Mesothelial cell of epicardium (in vitro differentiated cells): ENCODE measurements at regions not wholly inside any gene's neighbourhood (a gene's known extent, or its start where the extent isn't known, plus 50 kb on each side); places are given as distances from the start of the nearest gene placed in this dataset.

Experiments
- DNase-seq, 2 experiments: peaks; one replicate each; pipeline ENCODE4 v3.0.0; 2021; ENCODE audit warnings: low spot score in 2 of 2; ENCODE audit not compliant: unreplicated experiment in 2 of 2
- H3K27ac Mint-ChIP-seq: 2 replicates; pipeline ENCODE4 v1.8.0; 2021; ENCODE audit warnings: mixed read lengths
- H3K27me3 Mint-ChIP-seq: 2 replicates; pipeline ENCODE4 v1.8.0; 2021; ENCODE audit warnings: low read depth, mixed read lengths
- H3K36me3 Mint-ChIP-seq: 2 replicates; pipeline ENCODE4 v1.8.0; 2021; ENCODE audit warnings: mixed read lengths
- H3K4me1 Mint-ChIP-seq: 2 replicates; pipeline ENCODE4 v1.8.0; 2021; ENCODE audit warnings: mixed read lengths
- H3K4me3 Mint-ChIP-seq: 2 replicates; pipeline ENCODE4 v1.8.0; 2021; ENCODE audit warnings: mild to moderate bottlenecking, moderate library complexity, mixed read lengths
- H3K9me3 Mint-ChIP-seq: 2 replicates; pipeline ENCODE4 v1.8.0; 2021; ENCODE audit warnings: mixed read lengths
- TF ChIP-seq, protein P1 (sequence below): fragments of 200-600 bp; sonication (generic); IDR thresholded peaks from one replicate; pipeline ENCODE4 v1.5.0; 2021; ENCODE audit warnings: antibody characterized with exemption; ENCODE audit not compliant: unreplicated experiment

DNA sequence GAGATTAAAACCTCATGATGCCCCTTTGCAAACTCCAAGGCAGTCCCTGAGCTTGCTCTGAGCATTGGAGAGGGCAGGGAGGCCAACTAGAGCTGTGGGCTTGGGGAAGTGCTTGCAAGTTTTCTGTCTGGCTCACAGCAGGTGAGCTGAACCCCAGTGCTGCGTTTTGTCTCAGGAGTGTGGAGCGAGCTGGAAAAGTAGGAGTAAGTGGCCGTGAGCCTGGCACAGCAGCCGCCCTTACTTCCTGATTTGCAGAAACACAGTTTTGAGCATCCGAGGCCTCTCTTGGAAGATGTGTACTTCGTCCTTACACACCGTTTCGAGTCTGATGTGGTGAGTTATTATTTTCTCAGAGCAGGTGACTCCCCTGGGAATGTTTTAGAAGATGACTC, 221.2 kb upstream of the C1orf174 start:
- Mint-ChIP-seq H3K9me3 (no peaks in the 10 kb centered on the region), H3K36me3 (no peaks in the 10 kb centered on the region), H3K4me1 (no peaks in the 10 kb centered on the region), H3K4me3 (no peak overlapping the region), H3K27me3 (peaks cover 21% of the 10 kb centered on the region), H3K27ac (no peak overlapping the region)
- TF ChIP-seq, protein P1, sequence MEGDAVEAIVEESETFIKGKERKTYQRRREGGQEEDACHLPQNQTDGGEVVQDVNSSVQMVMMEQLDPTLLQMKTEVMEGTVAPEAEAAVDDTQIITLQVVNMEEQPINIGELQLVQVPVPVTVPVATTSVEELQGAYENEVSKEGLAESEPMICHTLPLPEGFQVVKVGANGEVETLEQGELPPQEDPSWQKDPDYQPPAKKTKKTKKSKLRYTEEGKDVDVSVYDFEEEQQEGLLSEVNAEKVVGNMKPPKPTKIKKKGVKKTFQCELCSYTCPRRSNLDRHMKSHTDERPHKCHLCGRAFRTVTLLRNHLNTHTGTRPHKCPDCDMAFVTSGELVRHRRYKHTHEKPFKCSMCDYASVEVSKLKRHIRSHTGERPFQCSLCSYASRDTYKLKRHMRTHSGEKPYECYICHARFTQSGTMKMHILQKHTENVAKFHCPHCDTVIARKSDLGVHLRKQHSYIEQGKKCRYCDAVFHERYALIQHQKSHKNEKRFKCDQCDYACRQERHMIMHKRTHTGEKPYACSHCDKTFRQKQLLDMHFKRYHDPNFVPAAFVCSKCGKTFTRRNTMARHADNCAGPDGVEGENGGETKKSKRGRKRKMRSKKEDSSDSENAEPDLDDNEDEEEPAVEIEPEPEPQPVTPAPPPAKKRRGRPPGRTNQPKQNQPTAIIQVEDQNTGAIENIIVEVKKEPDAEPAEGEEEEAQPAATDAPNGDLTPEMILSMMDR: no peak
- DNase-seq: no peak

DNA sequence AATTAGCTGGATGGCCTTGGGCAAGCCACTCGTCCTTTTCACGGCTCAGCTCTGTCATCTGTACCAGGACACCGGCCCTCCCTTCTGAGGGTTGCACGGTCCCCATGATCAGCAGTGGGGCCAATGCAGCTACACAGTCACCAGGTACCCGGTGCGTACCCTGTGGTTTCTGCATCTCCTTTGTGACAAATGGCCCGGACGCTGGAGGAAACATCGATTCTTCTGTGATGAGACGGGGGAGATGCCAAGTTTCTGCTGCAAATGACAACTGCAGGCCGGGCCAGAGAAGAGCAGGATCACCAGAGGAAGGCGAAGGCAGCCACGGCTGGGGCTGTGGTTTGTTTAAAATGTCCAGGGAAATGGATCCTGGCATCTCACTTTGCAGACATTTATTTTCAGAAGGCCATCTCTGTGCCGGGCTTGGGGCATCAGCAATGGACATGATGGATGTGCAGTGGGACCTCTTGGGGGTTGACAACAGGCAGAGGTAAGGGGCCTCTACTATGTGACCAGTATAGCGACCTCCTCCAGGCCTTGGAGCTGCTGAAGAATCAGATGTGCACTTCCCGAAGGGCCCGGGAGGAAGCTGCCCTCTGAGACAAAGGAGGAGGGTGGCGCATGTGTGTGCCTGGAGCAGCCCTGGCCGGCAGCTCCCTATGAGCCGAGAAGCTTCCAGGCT, 221.9 kb upstream of the C1orf174 start:
- no peaks in the 10 kb centered on the region for H3K9me3 Mint-ChIP-seq
- TF ChIP-seq, protein P1: no peak
- H3K27ac Mint-ChIP-seq: no peak overlapping the region

DNA sequence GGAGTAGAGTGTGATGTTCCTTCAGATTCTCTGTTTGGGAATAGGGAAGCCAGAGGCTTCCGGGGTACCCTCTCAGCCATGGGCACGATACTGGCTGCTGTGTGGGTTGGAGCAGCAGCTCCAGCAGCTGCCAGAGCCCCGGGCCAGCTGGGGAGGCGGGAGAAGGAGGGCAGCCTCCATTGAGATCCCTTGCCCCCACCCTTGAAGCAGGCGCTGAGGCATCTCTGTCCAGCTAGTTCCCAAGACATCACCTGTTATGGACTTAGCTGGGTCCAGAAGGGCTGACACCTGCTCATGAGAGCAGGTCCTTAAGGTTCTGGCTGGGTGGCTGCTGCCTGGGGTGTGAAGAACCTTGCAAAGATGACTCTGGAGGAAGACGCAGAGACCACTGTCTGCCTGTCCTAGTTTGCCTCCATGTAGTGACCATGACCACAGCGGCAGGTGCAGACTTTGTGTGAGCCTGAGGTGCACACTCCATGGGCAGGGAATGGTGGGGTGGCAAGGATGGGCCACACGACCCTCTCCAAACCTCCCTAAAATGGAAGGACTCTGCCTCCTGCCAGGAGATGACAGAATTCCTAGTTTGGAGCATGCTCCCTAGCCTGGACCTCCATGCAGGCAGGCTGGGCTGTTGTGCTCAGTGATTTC, 222.6 kb upstream of the C1orf174 start:
- DNase-seq: no peak
- H3K36me3 Mint-ChIP-seq: no peaks in the 10 kb centered on the region
- H3K4me3 Mint-ChIP-seq: no peak overlapping the region
- H3K4me1 Mint-ChIP-seq: no peaks in the 10 kb centered on the region
- no peaks in the 10 kb centered on the region for H3K9me3 Mint-ChIP-seq
- peaks cover 26% of the 10 kb centered on the region for H3K27me3 Mint-ChIP-seq
- no peak overlapping the region for H3K27ac Mint-ChIP-seq
- TF ChIP-seq, protein P1: no peak

More for the DNA sequence above, 221.9 kb upstream of the C1orf174 start:
- Mint-ChIP-seq H3K4me3 (no peak overlapping the region), H3K36me3 (no peaks in the 10 kb centered on the region), H3K27me3 (peaks cover 24% of the 10 kb centered on the region), H3K4me1 (no peaks in the 10 kb centered on the region)
- DNase-seq: no peak

DNA sequence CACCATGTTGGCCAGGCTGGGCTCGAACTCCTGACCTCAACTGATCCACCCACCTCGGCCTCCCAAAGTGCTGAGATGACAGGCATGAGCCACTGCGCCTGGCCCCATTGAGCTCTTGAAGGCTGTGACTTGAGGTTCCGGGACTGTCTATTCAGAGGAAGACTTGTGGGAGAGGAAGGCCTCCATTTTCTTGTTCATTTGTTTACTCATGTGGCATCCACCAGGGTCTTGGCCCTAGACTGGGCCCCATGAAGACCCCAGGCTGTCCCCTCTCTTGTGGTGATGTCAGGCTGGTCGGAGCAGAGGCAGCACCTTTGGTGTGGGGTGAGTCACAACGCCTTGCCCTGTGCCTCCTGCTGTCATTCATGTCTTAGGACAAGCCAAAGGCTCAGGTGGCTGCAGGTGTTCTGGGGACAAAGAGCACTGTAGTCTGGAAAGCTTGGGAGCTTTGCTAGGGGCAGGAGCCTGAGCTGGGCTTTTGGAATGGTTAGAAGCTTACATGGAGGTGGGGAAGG, 224.6 kb upstream of the C1orf174 start:
- Mint-ChIP-seq H3K4me1 (no peaks in the 10 kb centered on the region), H3K9me3 (no peaks in the 10 kb centered on the region), H3K4me3 (no peak overlapping the region)

DNA sequence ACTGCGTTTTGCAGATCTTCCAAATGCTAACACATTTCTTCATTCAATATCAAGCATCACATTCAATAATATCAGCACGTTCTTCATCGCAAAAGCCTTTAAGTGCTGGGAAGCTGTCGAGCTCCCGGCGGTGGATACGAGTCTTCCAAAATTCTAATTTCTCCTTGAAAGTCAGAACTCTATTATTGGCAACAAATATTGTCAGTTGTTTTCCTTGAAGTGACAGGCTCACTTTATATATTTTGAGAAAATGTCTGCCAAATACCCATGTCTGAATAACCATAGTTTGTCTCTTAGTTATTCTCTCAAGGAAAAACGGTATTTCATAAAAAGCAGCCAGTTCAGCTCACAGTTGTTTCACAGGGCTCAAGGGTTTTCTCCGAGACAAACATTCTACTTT, 226.2 kb upstream of the C1orf174 start:
- Mint-ChIP-seq H3K4me3 (no peak overlapping the region), H3K4me1 (no peaks in the 10 kb centered on the region), H3K27ac (no peak overlapping the region), H3K9me3 (no peaks in the 10 kb centered on the region), H3K36me3 (no peaks in the 10 kb centered on the region), H3K27me3 (peaks cover 21% of the 10 kb centered on the region)
- TF ChIP-seq, protein P1: no peak
- DNase-seq: no peak

More for the DNA sequence above, 224.6 kb upstream of the C1orf174 start:
- Mint-ChIP-seq H3K27ac (no peak overlapping the region), H3K27me3 (peaks cover 26% of the 10 kb centered on the region), H3K36me3 (no peaks in the 10 kb centered on the region)
- TF ChIP-seq, protein P1: no peak
- no peak for DNase-seq
